Parathyroid adenoma (tissue), 2 donors: ENCODE measurements at regions not wholly inside any gene's neighbourhood (a gene's known extent, or its start where the extent isn't known, plus 50 kb on each side); places are given as distances from the start of the nearest gene placed in this dataset.

ENCODE experiments used
- H2AFZ ChIP-seq: fragments of 300-600 bp; sonication (generic); one replicate; pipeline ENCODE4 v1.7.0; 2017; ENCODE audit warnings: antibody characterized with exemption, mild to moderate bottlenecking
- H3K27ac ChIP-seq: fragments of 300-600 bp; sonication (generic); one replicate; pipeline ENCODE4 v1.7.0; 2017
- H3K27me3 ChIP-seq: fragments of 300-600 bp; sonication (generic); one replicate; pipeline ENCODE4 v1.7.0; 2017; ENCODE audit warnings: low read length; ENCODE audit not compliant: control insufficient read depth, insufficient read depth
- H3K36me3 ChIP-seq: fragments of 300-600 bp; sonication (generic); one replicate; pipeline ENCODE4 v1.7.0; 2017; ENCODE audit warnings: low read length; ENCODE audit not compliant: control insufficient read depth, insufficient read depth
- H3K4me1 ChIP-seq: fragments of 300-600 bp; sonication (generic); one replicate; pipeline ENCODE4 v1.7.0; 2017; ENCODE audit warnings: control low read depth
- H3K4me2 ChIP-seq: fragments of 300-600 bp; sonication (generic); one replicate; pipeline ENCODE4 v1.7.0; 2017; ENCODE audit warnings: low read length
- H3K4me3 ChIP-seq: fragments of 300-600 bp; sonication (generic); one replicate; pipeline ENCODE4 v1.7.0; 2017; ENCODE audit warnings: low read depth, low read length
- H3K79me2 ChIP-seq: fragments of 300-600 bp; sonication (generic); one replicate; pipeline ENCODE4 v1.7.0; 2017; ENCODE audit warnings: control low read depth
- H3K9ac ChIP-seq: fragments of 300-600 bp; sonication (generic); one replicate; pipeline ENCODE4 v1.7.0; 2017; ENCODE audit warnings: mild to moderate bottlenecking
- H3K9me3 ChIP-seq: fragments of 300-600 bp; sonication (generic); one replicate; pipeline ENCODE4 v1.7.0; 2017; ENCODE audit warnings: low read length; ENCODE audit not compliant: control insufficient read depth
- CTCF ChIP-seq: fragments of 300-600 bp; sonication (generic); IDR thresholded peaks from one replicate; pipeline ENCODE4 v1.7.0; 2017; ENCODE audit warnings: antibody characterized with exemption, mild to moderate bottlenecking
- donor health status: primary hyperparathyroidism.

- Histone ChIP-seq H3K9ac (no peak overlapping the region), H3K36me3 (no peaks in the 10 kb centered on the region), H3K4me2 (no peak overlapping the region), H3K27me3 (no peaks in the 10 kb centered on the region), H2AFZ (peak overlapping the region; percentile 72), H3K4me1 (no peaks in the 10 kb centered on the region), H3K79me2 (no peaks in the 10 kb centered on the region), H3K4me3 (no peak overlapping the region), H3K9me3 (no peaks in the 10 kb centered on the region), H3K27ac (no peak overlapping the region)
- TF ChIP-seq CTCF: no peak
Measured at GRCh38 chr17:77772899-77773358, 185.6 kb upstream of the TNRC6C start.

- no peak for TF ChIP-seq CTCF
- Histone ChIP-seq H3K27ac (no peak overlapping the region), H3K4me1 (no peaks in the 10 kb centered on the region), H3K27me3 (no peaks in the 10 kb centered on the region), H3K9me3 (no peaks in the 10 kb centered on the region), H3K36me3 (no peaks in the 10 kb centered on the region), H3K4me2 (no peak overlapping the region), H2AFZ (no peak overlapping the region), H3K79me2 (no peaks in the 10 kb centered on the region), H3K4me3 (no peak overlapping the region), H3K9ac (no peak overlapping the region)
Measured at GRCh38 chr17:77774182-77774581, 184.3 kb upstream of the TNRC6C start.

- H3K9ac ChIP-seq: no peak overlapping the region
- no peaks in the 10 kb centered on the region for H3K36me3 ChIP-seq
- H3K79me2 ChIP-seq: no peaks in the 10 kb centered on the region
- H3K4me2 ChIP-seq: no peak overlapping the region
- peaks cover 6% of the 10 kb centered on the region for H3K4me1 ChIP-seq
- H3K27me3 ChIP-seq: no peaks in the 10 kb centered on the region
- no peak for TF ChIP-seq CTCF
- no peak overlapping the region for H3K27ac ChIP-seq
- no peaks in the 10 kb centered on the region for H3K9me3 ChIP-seq
- no peak overlapping the region for H2AFZ ChIP-seq
- no peak overlapping the region for H3K4me3 ChIP-seq
Measured at GRCh38 chr17:77778636-77779489, 179.6 kb upstream of the TNRC6C start.

- Histone ChIP-seq H3K27ac (no peak overlapping the region), H3K9ac (no peak overlapping the region), H3K4me1 (peaks cover 6% of the 10 kb centered on the region), H3K9me3 (no peaks in the 10 kb centered on the region), H2AFZ (peak overlapping the region; percentile 38), H3K36me3 (no peaks in the 10 kb centered on the region), H3K79me2 (no peaks in the 10 kb centered on the region), H3K4me2 (no peak overlapping the region), H3K27me3 (no peaks in the 10 kb centered on the region), H3K4me3 (no peak overlapping the region)
- TF ChIP-seq CTCF: no peak
Measured at GRCh38 chr17:77779711-77780539, 178.6 kb upstream of the TNRC6C start.
